ENCODE measurements at regions not wholly inside any gene's neighbourhood (a gene's known extent, or its start where the extent isn't known, plus 50 kb on each side); places are given as distances from the start of the nearest gene placed in this dataset.

- 73 to 75% methylated on average over 2 of the region's 2 CpGs for WGBS, 2 donors
These were observed 917.5 kb downstream of the SQOR start for GRCh38 chr15:46552316-46552715.

GRCh38 chr15:46555547-46555946, 920.7 kb downstream of the SQOR start:
- no peaks in the 10 kb centered on the region for H3K9me3 ChIP-seq
- no peak overlapping the region for H3K4me3 ChIP-seq
- H3K4me1 ChIP-seq, result no peaks in the 10 kb centered on the region
- H3K36me3 ChIP-seq (replicated peaks in 1 of 2; ENCODE audit: insufficient read depth in 1 of 2, low read depth in 2 of 2), result no peaks in the 10 kb centered on the region
- no peaks in the 10 kb centered on the region for H3K27me3 ChIP-seq
- TF ChIP-seq POLR2A (IDR thresholded peaks at IDR 0.05) (no peak), CTCF (IDR thresholded peaks at IDR 0.05) (no peak)
- DNase-seq (no peak), ATAC-seq (no peak)
- 51 to 68% methylated on average over 2 of the region's 2 CpGs for WGBS, 2 donors
- intact Hi-C loops (cut with DNase I), result no loop called here
- no peak overlapping the region for H3K27ac ChIP-seq

More at GRCh38 chr15:46552316-46552715, 917.5 kb downstream of the SQOR start:
- Histone ChIP-seq H3K27me3 (no peaks in the 10 kb centered on the region), H3K36me3 (replicated peaks in 1 of 2; ENCODE audit: insufficient read depth in 1 of 2, low read depth in 2 of 2) (no peaks in the 10 kb centered on the region), H3K27ac (no peak overlapping the region), H3K4me3 (no peak overlapping the region), H3K4me1 (no peaks in the 10 kb centered on the region), H3K9me3 (no peaks in the 10 kb centered on the region)
- DNase-seq (no peak), ATAC-seq (no peak)
- TF ChIP-seq CTCF (IDR thresholded peaks at IDR 0.05), result no peak
- TF ChIP-seq POLR2A (IDR thresholded peaks at IDR 0.05), result no peak
- intact Hi-C loops (cut with DNase I), result no loop called here

GRCh38 chr15:46556010-46556409, 921.2 kb downstream of the SQOR start:
- WGBS, 2 donors, result 83 to 93% methylated on average over 1 of the region's 1 CpG
- intact Hi-C loops (cut with DNase I), result no loop called here
- ATAC-seq (no peak), DNase-seq (no peak)
- H3K27ac ChIP-seq, result no peak overlapping the region
- TF ChIP-seq POLR2A (IDR thresholded peaks at IDR 0.05), result no peak
- no peak for TF ChIP-seq CTCF (IDR thresholded peaks at IDR 0.05)
- H3K9me3 ChIP-seq, result no peaks in the 10 kb centered on the region
- no peaks in the 10 kb centered on the region for H3K4me1 ChIP-seq
- no peaks in the 10 kb centered on the region for H3K27me3 ChIP-seq
- H3K4me3 ChIP-seq, result no peak overlapping the region
- no peaks in the 10 kb centered on the region for H3K36me3 ChIP-seq (replicated peaks in 1 of 2; ENCODE audit: insufficient read depth in 1 of 2, low read depth in 2 of 2)

- intact Hi-C loops (cut with DNase I), result no loop called here
- Histone ChIP-seq H3K27ac (no peak overlapping the region), H3K27me3 (no peaks in the 10 kb centered on the region), H3K4me1 (no peaks in the 10 kb centered on the region), H3K36me3 (replicated peaks in 1 of 2; ENCODE audit: insufficient read depth in 1 of 2, low read depth in 2 of 2) (no peaks in the 10 kb centered on the region), H3K4me3 (no peak overlapping the region), H3K9me3 (no peaks in the 10 kb centered on the region)
- no peak for ATAC-seq
- TF ChIP-seq POLR2A (IDR thresholded peaks at IDR 0.05), result no peak
- TF ChIP-seq CTCF (IDR thresholded peaks at IDR 0.05), result no peak
- 59 to 70% methylated on average over 5 of the region's 5 CpGs for WGBS, 2 donors
- DNase-seq, result no peak
These were observed 921.9 kb downstream of the SQOR start for GRCh38 chr15:46556559-46557379.

GRCh38 chr15:46567968-46568367, 933.1 kb downstream of the SQOR start:
- 69 to 70% methylated on average over 3 of the region's 3 CpGs for WGBS, 2 donors
- Histone ChIP-seq H3K27ac (no peak overlapping the region), H3K4me3 (no peak overlapping the region), H3K27me3 (no peaks in the 10 kb centered on the region), H3K4me1 (no peaks in the 10 kb centered on the region), H3K36me3 (replicated peaks in 1 of 2; ENCODE audit: insufficient read depth in 1 of 2, low read depth in 2 of 2) (no peaks in the 10 kb centered on the region), H3K9me3 (no peaks in the 10 kb centered on the region)
- ATAC-seq, result no peak
- TF ChIP-seq CTCF (IDR thresholded peaks at IDR 0.05) (no peak), POLR2A (IDR thresholded peaks at IDR 0.05) (no peak)
- intact Hi-C loops (cut with DNase I), result no loop called here
- no peak for DNase-seq

All from body of pancreas (tissue), 4 donors.